ENCODE measurements at regions not wholly inside any gene's neighbourhood (a gene's known extent, or its start where the extent isn't known, plus 50 kb on each side); places are given as distances from the start of the nearest gene placed in this dataset.

DNA sequence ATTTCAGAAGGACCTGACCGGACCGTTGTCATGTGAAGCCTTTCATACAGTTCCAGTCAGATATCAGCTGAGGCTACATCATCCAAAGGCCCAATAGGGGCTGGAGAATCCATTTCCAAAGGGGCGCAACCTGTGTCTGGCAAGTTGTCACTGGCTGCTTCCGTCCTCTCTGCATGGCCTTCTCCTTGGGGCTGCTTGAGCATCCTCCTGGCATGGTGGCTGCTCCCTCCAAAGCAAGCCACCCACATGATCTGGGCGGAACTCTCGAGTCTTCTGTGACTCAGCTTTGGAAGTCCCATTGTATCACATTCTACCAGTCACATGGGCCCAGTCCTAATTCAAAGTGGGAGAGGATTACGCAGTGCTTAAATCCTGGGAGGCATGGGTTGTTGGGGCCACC lies 207.0 kb upstream of the SHH start:
- H3F3A ChIP-seq (ENCODE audit: control insufficient read depth, insufficient read depth), result no peaks in the 10 kb centered on the region
- H3K9me2 ChIP-seq (replicated peaks; ENCODE audit: control insufficient read depth, low read length), result no peaks in the 10 kb centered on the region
- H4K20me1 ChIP-seq (ENCODE audit: control insufficient read depth, insufficient read depth, low read depth, low read length), result no peaks in the 10 kb centered on the region
- no peaks in the 10 kb centered on the region for H3K9me3 ChIP-seq (ENCODE audit: control insufficient read depth, insufficient read depth, low read length)
- no peaks in the 10 kb centered on the region for H3K79me2 ChIP-seq (ENCODE audit: control insufficient read depth, low read length)
- H3K4me3 ChIP-seq (ENCODE audit: low read length), result no peak overlapping the region
- H3K36me3 ChIP-seq (ENCODE audit: control insufficient read depth, low read length), result no peaks in the 10 kb centered on the region
- no peak overlapping the region for H3K27ac ChIP-seq (ENCODE audit: low read depth, low read length)
- no peaks in the 10 kb centered on the region for H3K4me1 ChIP-seq (ENCODE audit: control insufficient read depth, low read length)
- H3K27me3 ChIP-seq (ENCODE audit: control insufficient read depth, low read length), result no peaks in the 10 kb centered on the region
- H3K4me2 ChIP-seq (ENCODE audit: low read length), result no peak overlapping the region
- TF ChIP-seq, protein P1, sequence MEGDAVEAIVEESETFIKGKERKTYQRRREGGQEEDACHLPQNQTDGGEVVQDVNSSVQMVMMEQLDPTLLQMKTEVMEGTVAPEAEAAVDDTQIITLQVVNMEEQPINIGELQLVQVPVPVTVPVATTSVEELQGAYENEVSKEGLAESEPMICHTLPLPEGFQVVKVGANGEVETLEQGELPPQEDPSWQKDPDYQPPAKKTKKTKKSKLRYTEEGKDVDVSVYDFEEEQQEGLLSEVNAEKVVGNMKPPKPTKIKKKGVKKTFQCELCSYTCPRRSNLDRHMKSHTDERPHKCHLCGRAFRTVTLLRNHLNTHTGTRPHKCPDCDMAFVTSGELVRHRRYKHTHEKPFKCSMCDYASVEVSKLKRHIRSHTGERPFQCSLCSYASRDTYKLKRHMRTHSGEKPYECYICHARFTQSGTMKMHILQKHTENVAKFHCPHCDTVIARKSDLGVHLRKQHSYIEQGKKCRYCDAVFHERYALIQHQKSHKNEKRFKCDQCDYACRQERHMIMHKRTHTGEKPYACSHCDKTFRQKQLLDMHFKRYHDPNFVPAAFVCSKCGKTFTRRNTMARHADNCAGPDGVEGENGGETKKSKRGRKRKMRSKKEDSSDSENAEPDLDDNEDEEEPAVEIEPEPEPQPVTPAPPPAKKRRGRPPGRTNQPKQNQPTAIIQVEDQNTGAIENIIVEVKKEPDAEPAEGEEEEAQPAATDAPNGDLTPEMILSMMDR (IDR thresholded peaks at IDR 0.05; ENCODE audit: low read depth, low read length, poor library complexity, severe bottlenecking), result no peak
- TF ChIP-seq EZH2phosphoT487 (IDR thresholded peaks at IDR 0.05; ENCODE audit: borderline replicate concordance, low read length), result no peak

DNA sequence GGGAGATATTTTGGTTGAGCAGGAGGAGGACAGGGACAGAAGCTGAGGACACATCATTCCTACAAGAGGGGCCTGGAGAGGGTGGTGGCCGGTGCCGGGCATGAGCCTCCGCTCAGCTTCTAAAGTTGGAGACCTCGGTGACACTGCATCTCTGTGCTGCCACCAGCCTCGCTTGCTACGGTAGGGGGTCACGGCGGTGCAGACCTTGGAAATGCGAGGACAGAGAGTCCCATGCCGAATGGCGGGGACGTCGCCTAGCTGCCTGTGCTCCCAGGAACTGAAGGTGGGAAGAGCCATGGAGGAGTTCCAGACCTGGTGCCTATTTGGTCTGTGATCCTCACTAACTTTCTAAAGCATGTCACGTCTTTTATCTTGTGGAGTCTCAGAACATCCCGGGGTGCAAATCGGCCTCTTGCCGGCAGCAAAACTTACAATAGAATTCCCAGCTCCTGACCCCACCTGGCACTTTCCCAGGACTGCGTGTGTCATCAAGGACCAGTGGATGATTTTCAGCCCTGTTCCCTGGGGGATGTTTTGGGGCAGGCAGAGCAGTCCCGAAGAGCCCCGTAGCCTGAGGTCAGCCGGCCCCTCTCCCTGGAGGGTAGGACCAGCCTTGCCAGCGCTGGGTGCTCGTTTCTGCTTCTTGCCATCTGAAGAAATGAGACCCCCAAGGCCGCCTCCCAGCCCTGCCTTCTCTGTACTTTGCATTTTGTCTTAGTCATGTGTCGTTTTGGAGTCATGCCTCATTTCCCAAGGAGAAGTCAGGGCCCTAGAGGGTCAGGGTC lies 205.8 kb upstream of the SHH start:
- no peaks in the 10 kb centered on the region for H3K4me1 ChIP-seq (ENCODE audit: control insufficient read depth, low read length)
- TF ChIP-seq, protein P1 (IDR thresholded peaks at IDR 0.05; ENCODE audit: low read depth, low read length, poor library complexity, severe bottlenecking), result no peak
- TF ChIP-seq EZH2phosphoT487 (IDR thresholded peaks at IDR 0.05; ENCODE audit: borderline replicate concordance, low read length), result no peak
- peaks cover 7% of the 10 kb centered on the region; the same call in 1 of the 2 replicates for H3K9me3 ChIP-seq (ENCODE audit: control insufficient read depth, insufficient read depth, low read length)
- no peak overlapping the region for H3K27ac ChIP-seq (ENCODE audit: low read depth, low read length)
- no peaks in the 10 kb centered on the region for H3K9me2 ChIP-seq (replicated peaks; ENCODE audit: control insufficient read depth, low read length)
- no peak overlapping the region for H3K4me2 ChIP-seq (ENCODE audit: low read length)
- no peaks in the 10 kb centered on the region for H4K20me1 ChIP-seq (ENCODE audit: control insufficient read depth, insufficient read depth, low read depth, low read length)
- no peaks in the 10 kb centered on the region for H3K79me2 ChIP-seq (ENCODE audit: control insufficient read depth, low read length)
- H3F3A ChIP-seq (ENCODE audit: control insufficient read depth, insufficient read depth), result no peaks in the 10 kb centered on the region
- no peaks in the 10 kb centered on the region for H3K36me3 ChIP-seq (ENCODE audit: control insufficient read depth, low read length)
- no peaks in the 10 kb centered on the region for H3K27me3 ChIP-seq (ENCODE audit: control insufficient read depth, low read length)
- no peak overlapping the region for H3K4me3 ChIP-seq (ENCODE audit: low read length)

DNA sequence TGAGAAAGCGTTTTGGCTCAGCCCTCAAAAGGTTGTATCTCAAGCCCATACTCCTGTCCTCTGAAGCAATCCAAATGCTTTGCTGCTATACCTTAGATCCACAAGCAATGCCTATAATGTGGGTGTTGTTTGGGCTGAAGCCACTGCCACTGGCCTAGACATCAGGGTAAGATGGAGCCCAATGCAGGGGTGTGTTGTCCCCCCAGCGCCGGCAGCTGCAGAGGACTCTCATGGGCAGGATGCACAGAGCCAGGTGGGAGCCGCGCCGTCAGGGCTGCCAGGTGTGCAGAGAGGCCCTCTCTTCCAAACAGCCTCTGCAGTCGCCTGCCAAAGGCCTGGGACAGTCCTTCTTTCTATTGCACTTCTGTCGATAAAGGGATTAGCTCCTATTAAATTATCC lies 205.2 kb upstream of the SHH start:
- H3K4me3 ChIP-seq (ENCODE audit: low read length), result no peak overlapping the region
- TF ChIP-seq EZH2phosphoT487 (IDR thresholded peaks at IDR 0.05; ENCODE audit: borderline replicate concordance, low read length), result no peak
- TF ChIP-seq, protein P1 (IDR thresholded peaks at IDR 0.05; ENCODE audit: low read depth, low read length, poor library complexity, severe bottlenecking), result no peak
- H3K27me3 ChIP-seq (ENCODE audit: control insufficient read depth, low read length), result no peaks in the 10 kb centered on the region
- peaks cover 7% of the 10 kb centered on the region; the same call in 1 of the 2 replicates for H3K9me3 ChIP-seq (ENCODE audit: control insufficient read depth, insufficient read depth, low read length)
- no peak overlapping the region for H3K27ac ChIP-seq (ENCODE audit: low read depth, low read length)
- H3K79me2 ChIP-seq (ENCODE audit: control insufficient read depth, low read length), result no peaks in the 10 kb centered on the region
- H4K20me1 ChIP-seq (ENCODE audit: control insufficient read depth, insufficient read depth, low read depth, low read length), result no peaks in the 10 kb centered on the region
- H3K9me2 ChIP-seq (replicated peaks; ENCODE audit: control insufficient read depth, low read length), result no peaks in the 10 kb centered on the region
- no peak overlapping the region for H3K4me2 ChIP-seq (ENCODE audit: low read length)
- no peaks in the 10 kb centered on the region for H3K36me3 ChIP-seq (ENCODE audit: control insufficient read depth, low read length)
- H3F3A ChIP-seq (ENCODE audit: control insufficient read depth, insufficient read depth), result no peaks in the 10 kb centered on the region
- no peaks in the 10 kb centered on the region for H3K4me1 ChIP-seq (ENCODE audit: control insufficient read depth, low read length)

Measured in DOHH2 (cell line).